Aorta (tissue), 5 donors: ENCODE measurements at regions not wholly inside any gene's neighbourhood (a gene's known extent, or its start where the extent isn't known, plus 50 kb on each side); places are given as distances from the start of the nearest gene placed in this dataset.

Experiments
- ATAC-seq: fragments of 200-7000 bp; cut with Tn5 transposase; one replicate; pipeline ENCODE4 v1.9.1; 2022; ENCODE audit warnings: moderate library complexity; ENCODE audit not compliant: low FRiP score
- DNase-seq, 2 donors: peaks; one replicate each; pipeline ENCODE4 v3.0.0-alpha.2; 2020
- H3K27ac ChIP-seq, 2 donors: one replicate each; pipeline ENCODE4 v1.5.1; 2013; ENCODE audit warnings: low read length in 2 of 2, mild to moderate bottlenecking in 2 of 2, moderate library complexity in 2 of 2, control low read depth in 1 of 2, inconsistent platforms in 1 of 2, low read depth in 1 of 2
- H3K27me3 ChIP-seq, 2 donors: one replicate each; pipeline ENCODE4 v1.6.1; 2013; ENCODE audit warnings: control low read depth in 1 of 2, low read length in 1 of 2, mild to moderate bottlenecking in 1 of 2, moderate library complexity in 1 of 2; ENCODE audit not compliant: insufficient read depth in 2 of 2, control insufficient read depth in 1 of 2
- H3K36me3 ChIP-seq, 2 donors: one replicate each; pipeline ENCODE4 v1.6.1; 2013; ENCODE audit warnings: control low read depth in 1 of 2, low read length in 1 of 2, mild to moderate bottlenecking in 1 of 2; ENCODE audit not compliant: insufficient read depth in 2 of 2, control insufficient read depth in 1 of 2
- H3K4me1 ChIP-seq, 2 donors: one replicate each; pipeline ENCODE4 v1.6.1; 2013; ENCODE audit warnings: low read length in 2 of 2, control low read depth in 1 of 2, mild to moderate bottlenecking in 1 of 2, moderate library complexity in 1 of 2; ENCODE audit not compliant: insufficient read depth in 2 of 2, control insufficient read depth in 1 of 2
- H3K4me3 ChIP-seq, 2 donors: one replicate each; pipeline ENCODE4 v1.5.1; 2013; ENCODE audit warnings: low read length in 2 of 2, control low read depth in 1 of 2, mild to moderate bottlenecking in 1 of 2
- H3K9me3 ChIP-seq: one replicate; pipeline ENCODE4 v1.6.1; 2013; ENCODE audit warnings: mild to moderate bottlenecking, low read length; ENCODE audit not compliant: control insufficient read depth
- WGBS, 2 donors: extraction: QIAGEN DNeasy Blood & Tissue Kit; methylation state at CpG; one replicate each; pipeline ENCODE4 v1.1.7; 2013; 5-methylcytosine and 5-hydroxymethylcytosine counted together
- intact Hi-C, 2 donors: fragments of 100-400 bp; cut with DNase I; formaldehyde crosslinking; loops; one replicate each; pipeline versions ENCODE4 v1.14.2 to v1.15.0; 2022
- donor health status: healthy with polysubstance abuse.
- donor health status: Bipolar disorder and iron deficiency.
- donor health status: DM: no; HTN: no; CAD: no.
- donor health status: DM: no; HTN: no; CAD: no.
- donor health status: DM: yes; HTN: yes; CAD: no.

GRCh38 chr5:82766206-82766605 is 311.0 kb downstream of the TMEM167A start:
- no peak for ATAC-seq
- no peak overlapping the region for H3K4me3 ChIP-seq
- intact Hi-C loops: no loop called here
- no peaks in the 10 kb centered on the region for H3K4me1 ChIP-seq
- DNase-seq: no peak
- no peaks in the 10 kb centered on the region for H3K9me3 ChIP-seq
- no peaks in the 10 kb centered on the region for H3K36me3 ChIP-seq
- H3K27ac ChIP-seq: no peak overlapping the region
- H3K27me3 ChIP-seq: no peaks in the 10 kb centered on the region

- no peaks in the 10 kb centered on the region for H3K9me3 ChIP-seq
- H3K4me3 ChIP-seq: no peak overlapping the region
- no peaks in the 10 kb centered on the region for H3K36me3 ChIP-seq
- intact Hi-C loops: no loop called here
- H3K27ac ChIP-seq: no peak overlapping the region
- ATAC-seq: no peak
- H3K27me3 ChIP-seq: no peaks in the 10 kb centered on the region
- 82 to 86% methylated on average over 3 of the region's 3 CpGs for WGBS, 2 donors
- H3K4me1 ChIP-seq: no peaks in the 10 kb centered on the region
- no peak for DNase-seq
These were observed 311.4 kb downstream of the TMEM167A start for GRCh38 chr5:82765765-82766164.

- no peak for DNase-seq
- no peaks in the 10 kb centered on the region for H3K36me3 ChIP-seq
- WGBS, 2 donors: 92% methylated on average over 10 of the region's 10 CpGs
- H3K4me1 ChIP-seq: no peaks in the 10 kb centered on the region
- intact Hi-C loops: no loop called here
- no peaks in the 10 kb centered on the region for H3K9me3 ChIP-seq
- no peak for ATAC-seq
- no peaks in the 10 kb centered on the region for H3K27me3 ChIP-seq
- H3K27ac ChIP-seq: no peak overlapping the region
- no peak overlapping the region for H3K4me3 ChIP-seq
These were observed 316.3 kb downstream of the TMEM167A start for GRCh38 chr5:82760856-82761255.

GRCh38 chr5:82758881-82759280 is 318.3 kb downstream of the TMEM167A start:
- Histone ChIP-seq H3K9me3 (no peaks in the 10 kb centered on the region), H3K36me3 (no peaks in the 10 kb centered on the region), H3K27ac (no peak overlapping the region), H3K27me3 (no peaks in the 10 kb centered on the region), H3K4me1 (no peaks in the 10 kb centered on the region), H3K4me3 (no peak overlapping the region)
- intact Hi-C loops: no loop called here
- DNase-seq: no peak
- WGBS, 2 donors: 80 to 81% methylated on average over 3 of the region's 3 CpGs
- no peak for ATAC-seq

GRCh38 chr5:82754759-82755158 is 322.4 kb downstream of the TMEM167A start:
- Histone ChIP-seq H3K27me3 (no peaks in the 10 kb centered on the region), H3K9me3 (peaks cover 2% of the 10 kb centered on the region), H3K27ac (no peak overlapping the region), H3K36me3 (no peaks in the 10 kb centered on the region), H3K4me3 (no peak overlapping the region), H3K4me1 (no peaks in the 10 kb centered on the region)
- no peak for DNase-seq
- WGBS, 2 donors: 97 to 100% methylated on average over 3 of the region's 3 CpGs
- ATAC-seq: no peak
- intact Hi-C loops: no loop called here

- no peak for DNase-seq
- no peak for ATAC-seq
- Histone ChIP-seq H3K36me3 (no peaks in the 10 kb centered on the region), H3K9me3 (peaks cover 2% of the 10 kb centered on the region), H3K27ac (no peak overlapping the region), H3K4me1 (no peaks in the 10 kb centered on the region), H3K4me3 (no peak overlapping the region), H3K27me3 (no peaks in the 10 kb centered on the region)
- 19 to 21% methylated on average over 3 of the region's 3 CpGs for WGBS, 2 donors
- intact Hi-C loops: no loop called here
These were observed 323.0 kb downstream of the TMEM167A start for GRCh38 chr5:82754036-82754746.

GRCh38 chr5:82753374-82753773 is 323.8 kb downstream of the TMEM167A start:
- no peak overlapping the region for H3K4me3 ChIP-seq
- DNase-seq (no peak), ATAC-seq (no peak)
- whole genome bisulfite sequencing, 2 donors: 97 to 100% methylated on average over 1 of the region's 1 CpG
- no peaks in the 10 kb centered on the region for H3K36me3 ChIP-seq
- no peak overlapping the region for H3K27ac ChIP-seq
- peaks cover 2% of the 10 kb centered on the region for H3K9me3 ChIP-seq
- no peaks in the 10 kb centered on the region for H3K27me3 ChIP-seq
- intact Hi-C loops: no loop called here
- no peaks in the 10 kb centered on the region for H3K4me1 ChIP-seq

- Histone ChIP-seq H3K4me3 (no peak overlapping the region), H3K9me3 (peaks cover 2% of the 10 kb centered on the region), H3K27ac (no peak overlapping the region), H3K27me3 (no peaks in the 10 kb centered on the region), H3K36me3 (no peaks in the 10 kb centered on the region), H3K4me1 (no peaks in the 10 kb centered on the region)
- 37 to 40% methylated on average over 5 of the region's 5 CpGs for WGBS, 2 donors
- ATAC-seq: no peak
- DNase-seq: no peak
- intact Hi-C loops: no loop called here
These were observed 327.8 kb downstream of the TMEM167A start for GRCh38 chr5:82749461-82749820.

- Histone ChIP-seq H3K4me1 (no peaks in the 10 kb centered on the region), H3K27me3 (no peaks in the 10 kb centered on the region), H3K4me3 (no peak overlapping the region), H3K9me3 (peaks cover 2% of the 10 kb centered on the region), H3K27ac (no peak overlapping the region), H3K36me3 (no peaks in the 10 kb centered on the region)
- intact Hi-C loops: no loop called here
- WGBS, 2 donors: 56% methylated on average over 8 of the region's 8 CpGs
- ATAC-seq: no peak
- DNase-seq: no peak
These were observed 328.3 kb downstream of the TMEM167A start for GRCh38 chr5:82748688-82749460.
